ENCODE measurements at regions not wholly inside any gene's neighbourhood (a gene's known extent, or its start where the extent isn't known, plus 50 kb on each side); places are given as distances from the start of the nearest gene placed in this dataset.
A peak's percentile ranks its signal among the peaks of the same experiment; 100 is the strongest.
"Not testable (repeated sequence)": the region's sequence is repeated elsewhere in the genome, so short reads cannot be mapped to it uniquely, and the experiment has no call there.

DNA sequence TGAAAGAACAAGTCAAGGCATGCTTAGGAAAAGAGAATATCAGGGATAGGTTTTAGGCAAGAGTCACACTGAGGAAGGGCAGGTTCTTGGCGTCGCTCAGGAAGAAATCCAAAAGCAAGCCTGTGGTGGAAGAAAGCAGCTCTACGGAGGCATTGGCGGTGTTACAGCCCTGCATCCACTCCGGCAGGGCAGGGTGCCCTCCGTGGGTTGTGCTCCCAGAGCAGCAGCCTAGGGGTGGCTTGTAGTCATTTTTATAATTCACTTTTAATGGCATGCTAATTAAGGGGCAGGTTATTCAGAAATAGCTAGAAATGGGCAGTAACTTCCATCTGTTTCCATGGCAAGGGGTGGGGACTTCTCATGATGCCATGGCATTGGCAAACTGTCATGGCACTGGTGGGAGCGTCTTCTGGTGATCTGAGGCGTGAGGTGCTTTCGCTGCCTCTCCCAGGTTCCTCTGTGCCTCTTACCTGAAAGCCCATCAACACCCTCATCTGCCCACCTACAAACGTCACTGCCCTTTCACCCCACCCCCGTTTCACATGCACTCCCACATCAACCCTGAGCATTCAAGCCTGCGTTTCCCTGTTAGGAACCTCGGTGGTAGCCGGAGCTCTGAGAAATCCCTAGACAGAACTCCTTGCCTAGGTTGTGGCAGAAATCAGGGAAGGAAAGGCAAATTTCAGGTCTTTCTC, 1763.8 kb upstream of the TPTE start:
- DNase-seq = not testable (repeated sequence)

DNA sequence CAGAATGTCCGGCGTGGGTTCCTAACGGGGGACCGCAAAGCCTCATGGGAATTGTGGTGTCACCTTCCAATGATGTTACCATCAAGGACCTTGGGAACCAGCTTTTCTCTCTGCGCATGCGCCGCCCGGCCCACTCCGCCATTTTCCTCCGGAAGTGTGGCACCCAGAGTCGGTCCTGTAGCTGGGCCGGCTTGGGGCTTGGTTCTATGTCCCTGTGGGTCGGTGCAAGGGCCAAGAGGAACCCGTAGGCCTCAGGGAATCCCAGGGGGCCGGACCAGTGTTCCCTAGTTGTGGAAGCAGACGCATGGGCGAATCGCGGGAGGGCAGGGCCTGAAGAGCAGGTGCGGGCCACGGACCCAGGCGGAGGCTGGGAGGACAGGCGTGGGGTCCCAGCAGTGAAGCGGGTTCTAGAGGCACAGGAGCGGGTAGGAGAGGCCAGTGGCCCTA, 1762.4 kb upstream of the TPTE start:
- DNase-seq = peak; percentile 23

DNA sequence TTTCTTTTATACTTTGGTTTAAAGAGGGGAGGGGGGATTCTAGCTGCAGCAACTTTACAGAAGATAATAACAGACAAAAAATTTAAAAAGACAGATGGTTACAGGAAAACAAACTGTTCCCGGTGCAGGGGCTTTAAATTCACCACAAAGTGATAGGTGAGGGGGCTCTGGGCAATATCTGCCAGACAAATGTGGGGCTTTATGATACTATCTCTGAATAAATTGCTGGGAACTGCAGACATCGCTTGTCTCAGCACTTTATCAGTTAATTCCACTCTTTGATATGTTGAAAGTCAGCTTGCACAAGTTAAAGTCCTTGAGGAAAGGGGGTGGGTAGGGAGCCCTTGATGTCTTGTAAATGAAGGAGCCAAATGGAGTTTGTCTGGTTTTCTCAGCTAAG, 1759.1 kb upstream of the TPTE start:
- not testable (repeated sequence) for DNase-seq

DNA sequence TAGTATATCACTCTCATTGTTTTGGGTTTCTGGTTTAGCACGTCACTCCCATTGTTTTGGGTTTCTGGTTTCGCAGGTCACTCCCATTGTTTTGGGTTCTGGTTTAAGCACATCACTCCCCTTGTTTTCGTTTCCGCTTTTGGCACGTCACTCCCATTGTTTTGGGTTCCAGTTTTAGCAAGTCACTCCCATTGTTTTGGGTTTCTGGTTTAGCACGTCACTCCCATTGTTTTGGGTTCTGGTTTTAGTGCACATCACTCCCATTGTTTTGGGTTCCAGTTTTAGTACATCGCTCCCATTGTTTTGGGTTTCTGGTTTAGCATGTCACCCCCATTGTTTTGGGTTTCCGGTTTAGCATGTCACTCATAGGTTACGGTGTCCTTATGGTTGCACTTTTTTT, 1757.0 kb upstream of the TPTE start:
- not testable (repeated sequence) for DNase-seq

DNA sequence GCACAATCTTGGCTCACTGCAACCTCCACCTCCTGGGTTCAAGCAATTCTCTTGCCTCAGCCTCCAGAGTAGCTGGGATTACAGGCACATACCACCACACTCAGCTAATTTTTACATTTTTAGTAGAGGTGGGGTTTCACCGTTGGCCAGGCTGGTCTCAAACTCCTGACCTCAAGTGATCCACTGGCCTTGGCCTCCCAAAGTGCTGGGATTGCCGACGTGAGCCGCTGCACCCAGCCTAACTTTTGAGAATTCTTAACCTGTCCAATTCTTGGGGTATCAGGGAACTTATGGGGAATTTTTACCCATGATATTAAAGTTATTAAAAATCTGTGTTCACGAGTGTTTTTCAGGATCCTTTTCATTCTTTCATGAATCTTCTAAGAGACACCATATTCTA, 1755.2 kb upstream of the TPTE start:
- DNase-seq = not testable (repeated sequence)

DNA sequence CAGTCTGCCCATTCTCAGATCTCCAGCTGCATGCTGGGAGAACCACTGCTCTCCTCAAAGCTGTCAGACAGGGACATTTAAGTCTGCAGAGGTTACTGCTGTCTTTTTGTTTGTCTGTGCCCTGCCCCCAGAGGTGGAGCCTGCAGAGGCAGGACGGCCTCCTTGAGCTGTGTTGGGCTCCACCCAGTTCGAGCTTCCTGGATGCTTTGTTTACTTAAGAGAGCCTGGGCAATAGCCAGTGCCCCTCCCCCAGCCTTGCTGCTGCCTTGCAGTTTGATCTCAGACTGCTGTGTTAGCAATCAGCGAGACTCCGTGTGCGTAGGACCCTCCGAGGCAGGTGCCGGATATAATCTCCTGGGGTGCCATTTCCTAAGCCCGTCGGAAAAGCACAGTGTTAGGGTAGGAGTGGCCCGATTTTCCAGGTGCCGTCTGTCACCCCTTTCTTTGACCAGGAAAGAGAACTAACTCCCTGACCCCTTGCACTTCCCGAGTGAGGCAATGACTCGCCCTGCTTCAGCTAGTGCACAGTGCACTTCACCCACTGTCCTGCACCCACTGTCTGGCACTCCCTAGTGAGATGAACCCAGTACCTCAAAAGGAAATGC, 1748.4 kb upstream of the TPTE start:
- DNase-seq = not testable (repeated sequence)

DNA sequence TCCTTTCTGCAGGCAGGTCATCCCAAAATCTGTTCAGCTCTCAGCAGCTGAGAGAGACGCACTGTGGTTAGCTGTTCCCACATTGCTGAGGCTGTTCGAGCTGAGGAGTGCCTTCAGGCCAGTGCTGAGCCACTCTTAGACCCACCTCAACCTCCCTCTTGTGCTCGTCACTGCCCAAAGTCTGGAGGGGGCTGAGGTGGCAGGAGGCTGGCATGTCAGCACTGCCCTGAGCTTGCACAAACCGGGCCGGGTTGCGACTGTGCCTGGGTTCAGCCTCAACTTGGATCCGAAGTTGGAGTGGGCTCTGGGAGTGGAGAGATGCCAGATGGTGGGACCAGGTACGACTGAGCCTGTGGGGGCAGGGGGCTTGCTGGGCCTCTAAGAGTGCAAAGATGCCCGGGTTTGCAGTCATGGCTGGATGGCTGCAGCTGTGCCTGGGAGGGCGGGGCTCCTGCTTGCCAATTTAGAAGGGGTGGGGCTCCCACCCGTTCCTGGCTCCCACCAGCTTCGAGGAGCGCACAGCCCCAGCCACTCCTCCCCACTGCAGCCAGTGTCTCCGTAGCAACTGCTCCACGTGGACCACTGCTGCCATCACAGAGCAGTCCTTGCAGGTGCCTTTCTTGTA, 1745.7 kb upstream of the TPTE start:
- DNase-seq = not testable (repeated sequence)

DNA sequence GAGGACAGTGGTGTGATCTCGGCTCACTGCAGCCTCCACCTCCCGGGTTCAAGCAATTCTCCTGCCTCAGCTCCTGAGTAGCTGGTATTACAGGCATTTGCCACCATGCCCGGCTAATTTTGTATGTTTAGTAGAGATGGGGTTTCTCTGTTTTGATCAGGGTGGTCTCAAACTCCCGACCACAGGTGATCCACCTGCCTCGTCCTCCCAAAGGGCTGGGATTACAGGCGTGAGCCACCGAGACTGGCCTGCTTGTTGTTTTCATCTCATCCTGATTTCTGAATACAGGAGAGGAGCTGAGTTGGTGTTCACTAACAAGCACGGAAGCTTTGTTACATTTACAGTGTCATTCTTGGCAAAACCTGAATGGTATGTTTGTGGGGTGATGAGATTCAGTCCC, 1744.1 kb upstream of the TPTE start:
- DNase-seq = not testable (repeated sequence)

DNA sequence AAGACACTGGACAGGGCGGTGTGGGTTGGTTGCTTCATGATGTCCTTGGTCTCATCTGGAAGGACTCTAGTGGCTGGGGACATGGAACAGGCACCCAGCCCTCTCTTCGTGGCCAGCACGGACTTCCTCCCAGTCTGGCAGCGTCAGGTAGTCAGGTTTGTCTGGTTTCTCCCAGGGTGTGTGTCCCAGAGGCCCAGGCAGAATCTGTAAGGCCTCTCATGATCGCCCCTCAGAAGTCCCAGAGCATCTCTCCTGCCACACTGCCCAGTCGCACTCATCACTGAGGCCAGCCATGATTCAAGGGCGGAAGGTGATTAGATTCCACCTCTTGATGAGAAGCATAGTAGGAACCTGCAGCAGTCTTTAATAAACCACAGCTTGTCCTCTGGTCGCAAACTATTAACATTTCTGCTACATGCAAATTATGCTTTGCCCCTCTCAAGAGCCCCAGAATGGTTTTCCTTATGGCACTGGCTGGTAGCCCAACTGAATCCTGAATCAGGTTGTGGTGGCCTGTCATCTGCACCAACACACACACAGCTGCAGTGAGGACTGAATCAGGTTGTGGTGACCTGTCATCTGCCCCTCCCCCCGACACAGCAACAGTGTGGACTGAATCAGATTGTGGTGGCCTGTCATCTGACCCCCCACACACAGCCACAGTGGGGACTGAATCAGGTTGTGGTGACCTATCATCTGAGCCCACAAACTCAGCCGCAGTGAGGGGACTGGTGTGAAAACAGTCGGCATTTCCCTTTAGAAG, 1742.9 kb upstream of the TPTE start:
- not testable (repeated sequence) for DNase-seq

DNA sequence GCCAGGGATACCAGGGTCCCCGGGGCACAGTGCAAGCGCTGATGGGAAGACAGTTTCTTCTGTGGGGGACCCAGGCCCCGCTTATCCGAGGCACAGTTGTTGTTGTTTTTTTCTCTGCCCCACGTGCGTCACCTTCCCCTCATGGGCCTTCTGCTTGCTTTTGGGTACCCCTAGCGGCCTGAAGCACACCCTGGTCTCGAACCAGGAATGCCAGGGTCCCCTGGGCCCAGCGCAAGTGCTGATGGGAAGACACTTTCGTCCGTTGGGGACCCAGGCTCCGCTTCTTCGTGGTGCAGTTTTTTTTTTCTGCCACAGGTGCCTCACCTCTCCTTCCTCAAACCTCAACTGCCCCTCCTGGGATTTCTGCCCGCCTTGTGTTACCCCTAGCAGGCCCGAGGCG, 1708.5 kb upstream of the TPTE start:
- DNase-seq = not testable (repeated sequence)

DNA sequence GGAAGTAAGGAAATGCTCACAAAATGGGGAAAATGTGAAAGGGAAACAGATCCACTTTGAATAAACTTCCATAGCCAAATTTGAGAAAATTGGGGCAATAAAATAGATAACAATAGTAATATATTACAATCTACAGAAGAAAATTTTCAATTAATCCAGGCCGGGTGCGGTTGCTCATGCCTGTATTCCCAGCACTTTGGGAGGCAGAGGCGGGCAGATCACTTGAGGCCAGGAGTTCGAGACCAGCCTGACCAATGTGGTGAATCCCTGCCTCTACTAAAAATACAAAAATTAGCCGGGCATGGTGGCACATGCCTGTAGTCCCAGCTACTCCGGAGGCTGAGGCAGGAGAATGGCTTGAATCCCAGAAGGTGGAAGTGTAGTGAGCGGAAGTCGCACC, 1687.1 kb upstream of the TPTE start:
- not testable (repeated sequence) for DNase-seq

Data from NCI-H1105 treated with DMSO at 0.1 percent for 48 hours (cell line).